Posterior cingulate gyrus (tissue), 11 donors: ENCODE measurements at regions not wholly inside any gene's neighbourhood (a gene's known extent, or its start where the extent isn't known, plus 50 kb on each side); places are given as distances from the start of the nearest gene placed in this dataset.
"Not testable (repeated sequence)": the region's sequence is repeated elsewhere in the genome, so short reads cannot be mapped to it uniquely, and the experiment has no call there.

Source experiments
- DNase-seq, 10 donors: peaks; one replicate each; pipeline versions ENCODE4 v3.0.0 to v3.0.0-alpha.2; 2020 to 2021; ENCODE audit warnings: mixed read lengths in 3 of 10
- intact Hi-C: fragments of 100-400 bp; cut with DNase I; formaldehyde crosslinking; loops from one replicate; pipeline ENCODE4 v1.15.1; 2023

DNA sequence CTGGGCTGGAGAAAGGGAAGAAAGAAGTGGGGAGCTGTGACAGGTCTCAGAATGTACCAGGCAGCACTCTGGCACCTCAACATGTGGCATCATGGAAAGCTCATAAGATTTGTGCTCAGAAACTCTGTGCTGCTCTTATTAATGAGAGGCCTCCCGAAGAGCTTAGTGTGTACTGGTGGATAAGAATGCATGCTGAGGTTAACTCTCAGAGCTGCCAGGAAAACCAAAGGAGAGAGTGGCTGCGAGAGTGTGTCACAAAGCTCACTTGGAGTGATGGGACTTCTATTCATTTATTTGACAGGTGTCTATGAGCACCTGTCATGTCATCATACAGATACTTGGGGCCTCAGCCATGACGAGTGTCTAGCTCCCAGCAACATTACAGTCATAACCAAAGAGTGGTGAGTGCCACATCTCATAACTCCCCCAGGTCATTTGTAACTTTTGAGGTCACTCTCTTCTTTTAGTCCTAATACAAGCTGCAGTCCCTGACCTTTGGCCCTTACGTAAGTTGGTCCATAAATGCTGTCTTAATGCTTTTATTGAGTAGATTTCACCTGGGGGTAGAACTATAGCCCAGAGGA, 131.9 kb downstream of the TRIM43 start:
- DNase-seq, intact Hi-C loops: not testable (repeated sequence)

- intact Hi-C loops: loop anchor here (5.0 kb wide), 1 partner anchor 378 kb away; no protein-coding TSS in a partner anchor
Measured at GRCh38 chr2:95725191-95725590, 133.4 kb downstream of the TRIM43 start.

DNA sequence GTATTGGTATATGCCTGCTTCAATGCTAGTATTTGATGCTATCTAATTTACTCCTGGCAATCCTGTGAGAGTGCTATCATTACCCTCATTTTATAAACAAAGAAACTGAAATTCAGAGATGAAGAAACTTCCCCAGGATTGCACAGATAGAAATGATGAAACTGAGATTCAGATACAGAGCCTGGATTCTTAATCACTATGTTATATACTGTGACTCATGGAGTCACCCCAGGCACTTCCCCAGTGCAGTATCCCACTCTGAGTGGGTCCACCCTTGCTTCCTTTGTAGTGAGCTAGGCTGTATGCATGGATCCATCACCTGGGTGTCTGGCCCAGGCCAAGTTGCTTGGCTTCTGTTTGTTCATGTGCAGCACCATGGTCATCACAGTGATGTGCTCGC, 133.9 kb downstream of the TRIM43 start:
- intact Hi-C loops: loop anchor here (5.0 kb wide), 1 partner anchor 378 kb away; no protein-coding TSS in a partner anchor
- DNase-seq: not testable (repeated sequence)

More at GRCh38 chr2:95725191-95725590, 133.4 kb downstream of the TRIM43 start:
- DNase-seq: not testable (repeated sequence)

DNA sequence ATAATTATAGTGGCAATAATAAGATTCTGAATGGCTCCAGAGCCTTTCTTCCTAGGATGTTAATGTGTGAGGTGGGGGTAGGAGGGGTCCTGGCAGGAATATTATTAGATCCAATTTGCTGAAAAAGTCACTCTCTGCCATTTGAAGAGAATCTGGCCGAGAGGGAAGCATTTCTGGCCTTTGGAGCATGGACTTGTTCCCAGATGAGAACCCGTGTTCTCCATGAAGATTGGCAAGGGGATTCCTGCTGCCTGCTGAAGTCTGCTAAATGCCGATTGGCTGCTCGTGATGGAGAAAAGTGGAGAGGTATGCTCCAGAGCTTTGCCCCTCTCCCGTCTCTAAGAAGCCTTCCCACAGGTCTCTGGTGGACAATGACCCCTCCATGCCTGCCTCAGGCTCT, 135.6 kb downstream of the TRIM43 start:
- intact Hi-C loops: loop anchor here (5.0 kb wide), 1 partner anchor 380 kb away; no protein-coding TSS in a partner anchor
- not testable (repeated sequence) for DNase-seq

DNA sequence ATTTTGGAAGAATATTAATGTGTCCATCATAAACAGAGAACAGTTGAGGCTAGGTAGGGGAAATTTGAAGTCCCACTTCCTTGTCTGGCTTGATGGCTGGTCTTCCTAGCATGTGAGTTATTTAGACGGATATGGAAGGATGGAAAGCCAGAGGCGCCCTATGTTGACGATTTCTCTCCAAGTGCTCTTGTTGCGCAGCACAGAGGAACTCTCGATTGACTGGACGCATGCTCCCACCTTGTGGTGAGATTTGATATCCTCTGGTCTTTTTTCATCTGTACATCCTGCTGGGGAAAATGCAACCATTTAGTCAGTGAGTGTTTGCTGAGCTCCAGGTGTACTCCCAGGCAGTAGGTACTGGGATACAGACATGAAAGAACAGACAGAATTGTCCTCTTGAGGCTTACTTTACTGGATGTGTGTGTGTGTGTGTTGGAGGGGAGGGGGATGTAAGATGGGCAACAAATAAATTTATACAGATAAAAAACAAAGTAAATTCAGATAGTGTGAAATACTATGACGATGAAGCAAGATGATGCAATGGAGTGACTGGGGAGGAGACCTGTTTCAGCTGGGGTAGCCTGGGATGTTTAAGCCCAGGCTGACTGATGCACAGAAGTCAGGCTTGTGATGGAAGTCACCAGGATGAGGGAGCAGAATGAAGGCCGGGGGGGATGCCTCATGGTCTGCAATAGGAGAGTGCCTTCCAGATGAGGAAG, 137.2 kb downstream of the TRIM43 start:
- peak; percentile 45 to 95 (median 74) for DNase-seq
- intact Hi-C loops: loop anchor here (5.0 kb wide), 1 partner anchor 382 kb away; no protein-coding TSS in a partner anchor

DNA sequence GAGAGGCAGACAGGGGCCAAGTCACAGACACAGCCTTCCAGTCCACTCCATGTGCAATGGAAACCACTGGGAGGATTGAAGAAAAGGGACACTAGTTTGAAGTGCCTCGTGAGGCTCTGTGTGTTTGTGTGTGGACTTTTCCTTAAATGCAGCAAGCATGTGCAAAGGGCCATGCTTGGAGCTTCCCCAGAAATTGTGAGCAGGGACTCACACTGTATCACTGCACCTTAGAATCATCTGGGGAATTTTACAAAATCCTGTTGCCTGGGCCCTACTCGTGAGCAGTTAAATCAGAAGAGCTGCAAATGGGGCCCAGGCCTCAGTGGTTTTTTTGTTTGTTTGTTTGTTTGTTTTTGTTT, 137.8 kb downstream of the TRIM43 start:
- DNase-seq: no peak
- intact Hi-C loops: loop anchor here (5.0 kb wide), 1 partner anchor 382 kb away; no protein-coding TSS in a partner anchor

DNA sequence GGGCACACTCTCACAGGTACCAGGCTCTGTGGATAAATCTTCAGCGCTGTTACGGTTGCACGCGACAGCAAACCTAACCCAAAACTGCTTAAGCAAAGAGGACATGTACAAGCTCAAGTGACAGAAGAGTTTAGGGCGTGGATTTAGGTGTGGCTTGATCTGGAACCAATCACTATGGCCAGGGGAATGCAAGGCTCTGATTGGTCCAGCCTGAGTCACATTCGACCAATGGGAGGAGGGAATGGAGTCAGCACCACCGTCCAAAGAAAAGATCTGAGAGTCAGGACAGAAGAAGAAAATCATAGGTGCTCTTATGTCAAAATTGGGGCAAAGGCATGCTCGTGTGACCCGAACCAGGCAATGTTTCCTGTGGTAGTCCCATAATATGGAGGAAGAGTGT, 139.0 kb downstream of the TRIM43 start:
- DNase-seq: no peak
- intact Hi-C loops: no loop called here

- DNase-seq: no peak
- intact Hi-C loops: no loop called here
Measured at GRCh38 chr2:95734976-95735890, 143.4 kb downstream of the TRIM43 start.

- DNase-seq: no peak
- intact Hi-C loops: no loop called here
Measured at GRCh38 chr2:95738301-95738700, 146.5 kb downstream of the TRIM43 start.

DNA sequence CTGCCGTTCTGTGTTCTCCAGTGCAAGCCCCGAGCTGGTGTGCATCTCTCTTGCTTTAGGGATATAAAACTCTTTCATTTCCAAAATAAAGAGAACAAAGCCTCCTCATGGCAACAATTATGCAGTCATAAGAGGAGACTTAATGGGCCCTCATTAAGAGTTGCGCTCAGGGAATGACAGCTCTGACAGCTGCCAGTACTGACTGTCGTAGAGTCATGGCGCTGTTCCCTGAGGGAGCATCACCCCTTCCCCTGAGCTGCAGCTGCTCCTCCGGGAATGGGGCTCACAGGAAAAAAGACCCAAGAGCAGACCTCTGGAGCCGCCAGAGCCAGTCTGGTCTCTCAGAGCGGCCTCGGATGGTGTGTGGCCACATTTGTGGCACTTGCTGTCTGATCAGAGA, 160.3 kb downstream of the TRIM43 start:
- intact Hi-C loops, DNase-seq: not testable (repeated sequence)

- DNase-seq: not testable (repeated sequence)
Measured at GRCh38 chr2:95753812-95754211, 162.0 kb downstream of the TRIM43 start.

GRCh38 chr2:95754213-95754612, 162.4 kb downstream of the TRIM43 start:
- DNase-seq, intact Hi-C loops: not testable (repeated sequence)

More at GRCh38 chr2:95753812-95754211, 162.0 kb downstream of the TRIM43 start:
- intact Hi-C loops: not testable (repeated sequence)

GRCh38 chr2:95754819-95755563, 163.2 kb downstream of the TRIM43 start:
- intact Hi-C loops, DNase-seq: not testable (repeated sequence)

DNA sequence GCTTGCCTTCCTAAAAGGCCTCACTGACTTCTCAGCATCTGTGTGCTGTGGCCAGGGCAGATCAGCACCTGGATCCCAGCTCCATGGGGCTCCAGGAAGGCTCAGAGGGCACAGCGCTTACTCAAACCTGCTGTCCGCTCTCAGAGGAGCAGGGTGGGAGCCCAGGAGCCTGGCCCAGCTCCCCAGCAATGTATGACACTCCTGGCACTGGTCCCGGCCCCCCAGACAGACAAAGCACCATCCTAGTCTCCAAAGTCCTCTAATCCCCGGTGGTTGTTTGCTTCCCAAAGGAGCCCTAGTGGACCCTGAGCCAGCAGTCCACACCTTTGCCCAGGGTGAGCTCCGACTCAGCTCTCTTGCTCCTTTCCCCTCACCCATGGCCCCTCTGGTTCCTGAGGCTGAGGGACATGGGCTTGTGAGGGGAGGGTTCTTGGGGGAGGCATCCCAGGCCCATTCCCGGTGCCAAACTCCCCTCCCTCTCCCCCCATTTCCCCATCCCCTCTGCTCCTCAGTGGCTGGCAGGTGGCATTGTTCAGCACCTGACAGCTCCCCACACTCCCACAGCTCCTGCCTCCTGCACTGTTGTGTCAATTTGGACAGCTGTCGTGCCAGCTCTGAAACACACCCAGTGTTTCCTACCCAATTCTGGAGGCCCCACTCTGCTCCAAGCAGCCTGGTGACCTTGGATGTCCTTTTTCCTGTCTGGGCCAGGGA, 164.3 kb downstream of the TRIM43 start:
- DNase-seq, intact Hi-C loops: not testable (repeated sequence)

DNA sequence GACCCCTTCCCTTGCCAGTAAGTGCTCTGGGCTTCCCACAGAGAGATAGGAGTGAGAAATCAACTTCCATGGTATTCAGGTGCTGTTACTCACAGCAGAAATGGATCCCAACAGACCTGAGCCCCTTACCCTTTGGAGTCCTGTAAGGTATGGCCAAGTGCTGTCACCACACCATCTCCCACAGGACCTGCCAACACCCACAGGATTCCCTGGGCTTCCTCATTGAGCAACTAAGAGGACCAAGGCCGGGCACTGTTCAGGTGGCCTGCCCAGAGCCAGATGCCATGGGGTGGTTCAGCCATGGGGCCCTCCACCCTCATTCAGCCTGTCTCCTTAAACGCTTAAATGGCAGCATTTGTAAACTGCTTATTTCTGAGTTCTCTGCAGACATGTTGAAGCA, 166.2 kb downstream of the TRIM43 start:
- intact Hi-C loops: no loop called here
- DNase-seq: no peak

- no peak for DNase-seq
- intact Hi-C loops: no loop called here
Measured at GRCh38 chr2:95759481-95760246, 167.9 kb downstream of the TRIM43 start.

DNA sequence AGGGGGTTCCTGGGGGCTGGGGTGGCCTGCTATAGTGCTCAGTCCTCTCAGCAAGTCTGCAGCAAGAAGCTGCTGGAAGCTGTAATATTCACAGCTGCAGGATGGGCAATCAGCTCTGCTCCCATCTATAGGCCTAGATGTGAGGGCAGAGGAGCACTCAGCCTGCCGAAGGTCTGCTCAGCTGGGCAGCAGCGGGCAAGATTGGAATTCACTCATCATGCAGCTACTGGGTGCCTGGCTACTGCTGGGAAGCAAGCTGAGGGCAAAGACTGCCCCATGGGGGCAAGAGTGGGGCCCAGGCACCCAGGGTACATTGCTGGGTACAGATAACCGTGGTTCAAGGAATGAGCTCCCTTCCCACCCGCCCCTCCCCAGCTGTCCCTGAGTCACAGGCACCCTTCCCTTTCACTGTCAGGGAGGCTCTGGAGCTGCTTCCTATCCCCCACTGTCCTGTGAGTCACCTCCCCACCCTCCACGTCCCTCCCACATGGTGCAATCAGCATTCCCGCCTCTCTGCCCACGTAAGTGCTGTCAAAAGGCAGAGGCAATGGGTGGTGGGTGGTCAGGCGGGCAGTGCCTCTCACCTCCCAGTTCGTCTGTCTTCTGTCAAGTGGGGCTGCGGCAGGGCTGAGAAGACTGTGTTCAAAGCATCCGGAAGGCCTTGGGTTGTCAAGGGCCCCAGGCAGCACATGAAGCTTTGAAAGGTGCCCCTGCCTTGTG, 169.2 kb downstream of the TRIM43 start:
- DNase-seq: peak in 7 of 10 donors; percentile 22 to 92 (median 56)

GRCh38 chr2:95761556-95761955, 169.8 kb downstream of the TRIM43 start:
- intact Hi-C loops: no loop called here
- peak in 1 of 10 donors; percentile 54 for DNase-seq

More for the DNA sequence above, 169.2 kb downstream of the TRIM43 start:
- intact Hi-C loops: no loop called here
